Breast epithelium (tissue), 3 donors: ENCODE measurements at regions not wholly inside any gene's neighbourhood (a gene's known extent, or its start where the extent isn't known, plus 50 kb on each side); places are given as distances from the start of the nearest gene placed in this dataset.

Experiments used
- CTCF ChIP-seq, 3 donors: fragments of 450-650 bp; IDR thresholded peaks; one replicate each; pipeline ENCODE4 v1.5.1; 2016 to 2017; ENCODE audit warnings: antibody characterized with exemption in 3 of 3, mild to moderate bottlenecking in 3 of 3, moderate library complexity in 3 of 3
- POLR2AphosphoS5 ChIP-seq, 3 donors: sonication (generic); formaldehyde crosslinking; IDR thresholded peaks; one replicate each; pipeline ENCODE4 v1.6.1; 2017; ENCODE audit warnings: antibody characterized with exemption in 3 of 3

- TF ChIP-seq CTCF (IDR thresholded peaks at IDR 0.05) (no peak), POLR2AphosphoS5 (IDR thresholded peaks at IDR 0.05) (no peak)
Observed at GRCh38 chr2:67752199-67752598, 310.6 kb downstream of the C1D start.
